K562 (cell line): ENCODE measurements at regions not wholly inside any gene's neighbourhood (a gene's known extent, or its start where the extent isn't known, plus 50 kb on each side); places are given as distances from the start of the nearest gene placed in this dataset.

Experiments used
- ATAC-seq: fragments of 200-7000 bp; cut with Tn5 transposase; 3 replicates; pipeline ENCODE4 v1.9.1; 2020; ENCODE audit warnings: moderate library complexity
- BruUV-seq: library from RNA; stranded (reverse); fragments of 400-500 nt; replicated peaks from 2 replicates; lab custom pipeline; 2021; lab: Mats Ljungman, UMichigan
- CTCF ChIA-PET: fragments of 300-600 bp; formaldehyde crosslinking; extraction: SDS; loops from one replicate; lab custom pipeline; 2021; ENCODE audit warnings: low intra/inter-chr PET ratio; lab: Yijun Ruan, JAX
- POLR2A ChIA-PET: fragments of 300-600, 350-650 bp; sonication (Branson Sonifier 250); formaldehyde crosslinking; extraction: SDS; loops from one replicate; lab custom pipeline; 2021; ENCODE audit warnings: antibody characterized with exemption, inconsistent platforms; lab: Yijun Ruan, JAX
- DNase-seq, 4 experiments: peaks; one replicate each; pipeline versions ENCODE4 v3.0.0 to v3.0.0-alpha.2; 2011 to 2018; ENCODE audit warnings: low spot score in 3 of 4, mixed read lengths in 3 of 4; ENCODE audit errors: extremely low read depth in 1 of 4
- FAIRE-seq: peaks from 2 replicates; lab custom pipeline; 2011; peaks lifted over from hg19 to GRCh38; lab: Jason Lieb, UNC
- H2AFZ ChIP-seq: 2 replicates; pipeline ENCODE4 v1.6.0; 2011; ENCODE audit warnings: low read depth, low read length, control low read depth, inconsistent platforms
- H3K27ac ChIP-seq: fragments of 200-600 bp; 3 replicates; pipeline ENCODE4 v1.8.0; 2011; ENCODE audit warnings: low read depth, mild to moderate bottlenecking, control low read depth, inconsistent platforms, low read length, moderate library complexity, mixed read lengths; ENCODE audit errors: extremely low read depth
- H3K27me3 ChIP-seq, 2 experiments: fragments of 300-600 bp in 1 of 2; 2 replicates in 1 of 2; 3 replicates in 1 of 2; pipeline versions ENCODE4 v1.6.0 to v1.8.0; 2011; ENCODE audit warnings: inconsistent platforms in 2 of 2, low read length in 2 of 2, mild to moderate bottlenecking in 1 of 2, mixed read lengths in 1 of 2, moderate library complexity in 1 of 2; ENCODE audit not compliant: control insufficient read depth in 2 of 2, insufficient read depth in 2 of 2
- H3K36me3 ChIP-seq: fragments of 300-600 bp; 3 replicates; pipeline ENCODE4 v1.8.0; 2011; ENCODE audit warnings: mild to moderate bottlenecking, low read length, inconsistent platforms; ENCODE audit not compliant: control insufficient read depth, insufficient read depth
- H3K4me1 ChIP-seq, 2 experiments: fragments of 200-600 bp in 1 of 2; replicated peaks in 1 of 2; 2 replicates in 1 of 2; 3 replicates in 1 of 2; pipeline versions ENCODE4 v1.5.1 to v1.8.0; 2011; ENCODE audit warnings: inconsistent platforms in 2 of 2, low read length in 2 of 2, mild to moderate bottlenecking in 1 of 2, mixed read lengths in 1 of 2, moderate library complexity in 1 of 2; ENCODE audit not compliant: control insufficient read depth in 2 of 2, insufficient read depth in 2 of 2
- H3K4me2 ChIP-seq: 2 replicates; pipeline ENCODE4 v1.6.1; 2011; ENCODE audit warnings: low read length, control low read depth, inconsistent platforms, mixed read lengths; ENCODE audit not compliant: insufficient read depth
- H3K4me3 ChIP-seq: fragments of 200-600 bp; sonication (generic), shearing (Covaris generic); 2 replicates; pipeline ENCODE4 v1.5.1; 2016; ENCODE audit warnings: control low read depth, inconsistent platforms
- H3K79me2 ChIP-seq: fragments of 200-600 bp; 3 replicates; pipeline ENCODE4 v1.8.0; 2011; ENCODE audit warnings: low read length, inconsistent platforms; ENCODE audit not compliant: control insufficient read depth, insufficient read depth
- H3K9ac ChIP-seq, 2 experiments: 2 replicates each; pipeline versions ENCODE4 v1.6.0 to v1.6.1; 2011; ENCODE audit warnings: low read depth in 2 of 2, low read length in 2 of 2, control low read depth in 1 of 2, inconsistent platforms in 1 of 2, mild to moderate bottlenecking in 1 of 2, mixed read lengths in 1 of 2; ENCODE audit not compliant: insufficient read depth in 1 of 2
- H3K9me1 ChIP-seq: one replicate; pipeline ENCODE4 v1.6.0; 2011; ENCODE audit warnings: inconsistent platforms, mild to moderate bottlenecking, low read length, moderate library complexity; ENCODE audit not compliant: control insufficient read depth, insufficient read depth
- H3K9me3 ChIP-seq: replicated peaks from 2 replicates; pipeline ENCODE4 v1.5.1; 2011; ENCODE audit warnings: low read depth, low read length, inconsistent platforms; ENCODE audit not compliant: control insufficient read depth, insufficient read depth
- H4K20me1 ChIP-seq: replicated peaks from 2 replicates; pipeline ENCODE4 v1.6.1; 2011; ENCODE audit warnings: low read length, inconsistent platforms, mixed read lengths; ENCODE audit not compliant: control insufficient read depth, insufficient read depth
- BCOR ChIP-seq: fragments of 450-650 bp; IDR thresholded peaks from 2 replicates; pipeline ENCODE4 v1.6.1; 2016
- CBFB ChIP-seq: sonication (generic); formaldehyde crosslinking; IDR thresholded peaks from 2 replicates; pipeline ENCODE4 v1.4.0; 2020; ENCODE audit warnings: mild to moderate bottlenecking, missing genetic modification reagents
- CEBPB ChIP-seq: fragments of 450-650 bp; IDR thresholded peaks from 2 replicates; pipeline ENCODE4 v1.6.1; 2016; ENCODE audit warnings: missing genetic modification characterization, missing compliant biosample characterization
- HBP1 ChIP-seq: fragments of 450-650 bp; formaldehyde crosslinking; IDR thresholded peaks from 2 replicates; pipeline ENCODE4 v1.4.0; 2022; ENCODE audit warnings: missing genetic modification characterization
- KLF10 ChIP-seq: fragments of 250-450 bp; sonication (Bioruptor Pico); IDR thresholded peaks from 2 replicates; pipeline ENCODE4 v1.6.1; 2021; ENCODE audit warnings: matching md5 sums
- MLLT1 ChIP-seq, 2 experiments: fragments of 450-650 bp; IDR thresholded peaks; 2 replicates each; pipeline ENCODE4 v1.6.1; 2016
- NFE2L1 ChIP-seq: fragments of 450-650 bp; IDR thresholded peaks from 2 replicates; pipeline ENCODE4 v1.6.1; 2016; ENCODE audit warnings: missing genetic modification characterization, low read depth, mild to moderate bottlenecking, missing compliant biosample characterization, moderate library complexity, borderline replicate concordance
- POLR2G ChIP-seq: fragments of 200-400 bp; formaldehyde crosslinking; IDR thresholded peaks from 2 replicates; pipeline ENCODE4 v1.6.1; 2017; ENCODE audit warnings: low read depth, mild to moderate bottlenecking, antibody characterized with exemption, low read length, moderate library complexity
- POU5F1 ChIP-seq: fragments of 150-350 bp; IDR thresholded peaks from 2 replicates; pipeline ENCODE4 v1.6.1; 2014; ENCODE audit warnings: borderline replicate concordance, low read length, low read depth, mild to moderate bottlenecking; ENCODE audit not compliant: partially characterized antibody
- SMARCC2 ChIP-seq: fragments of 450-650 bp; IDR thresholded peaks from 2 replicates; pipeline ENCODE4 v1.6.1; 2017; ENCODE audit warnings: antibody characterized with exemption, moderate library complexity, mild to moderate bottlenecking, low read depth
- SOX6 ChIP-seq: fragments of 450-650 bp; IDR thresholded peaks from 2 replicates; pipeline ENCODE4 v1.6.1; 2014; ENCODE audit warnings: mild to moderate bottlenecking
- TAF7 ChIP-seq: fragments of 450-650 bp; IDR thresholded peaks from 2 replicates; pipeline ENCODE4 v1.6.1; 2016; ENCODE audit warnings: missing genetic modification characterization, missing compliant biosample characterization
- TSC22D4 ChIP-seq: fragments of 450-650 bp; IDR thresholded peaks from 2 replicates; pipeline ENCODE4 v1.6.1; 2016; ENCODE audit warnings: missing genetic modification characterization, missing biosample characterization, control low read depth
- WHSC1 ChIP-seq: IDR thresholded peaks from one replicate; pipeline ENCODE4 v1.6.1; 2012; ENCODE audit warnings: low read length, control low read depth, inconsistent platforms
- ZBTB1 ChIP-seq: sonication (generic); formaldehyde crosslinking; IDR thresholded peaks from 2 replicates; pipeline ENCODE4 v1.8.1; 2023; ENCODE audit warnings: missing genetic modification reagents, low read depth, mild to moderate bottlenecking, borderline replicate concordance
- ZC3H11A ChIP-seq: IDR thresholded peaks from 2 replicates; pipeline ENCODE4 v1.6.1; 2012; ENCODE audit warnings: low read depth, low read length, improper control_type of control experiment
- ZNF518B ChIP-seq: fragments of 250-450 bp; sonication (Bioruptor Pico); IDR thresholded peaks from 2 replicates; pipeline ENCODE4 v1.5.0; 2021; ENCODE audit warnings: mild to moderate bottlenecking, moderate library complexity
- ZNF57 ChIP-seq: fragments of 450-650 bp; formaldehyde crosslinking; IDR thresholded peaks from 2 replicates; pipeline ENCODE4 v1.4.0; 2020; ENCODE audit warnings: mild to moderate bottlenecking, moderate library complexity
- WGBS: fragments of 100-300 bp; shearing (Covaris generic); methylation state at CpG from one replicate; pipeline ENCODE4 v1.1.6; 2016; ENCODE audit warnings: low coverage, mixed read lengths; ENCODE audit not compliant: insufficient coverage; ENCODE audit errors: missing lambda C conversion rate; 5-methylcytosine and 5-hydroxymethylcytosine counted together
- in situ Hi-C: fragments of 300-500 bp; cut with MboI; formaldehyde crosslinking; loops from 4 replicates; pipeline ENCODE4 v1.15.0; 2018; ENCODE audit warnings: inconsistent platforms, mixed read lengths
- intact Hi-C: fragments of 100-400 bp; cut with micrococcal nuclease; formaldehyde crosslinking; loops from 2 replicates; pipeline ENCODE4 v1.14.2; 2022

- intact Hi-C loops: no loop called here
- in situ Hi-C loops: no loop called here
- 6% methylated on average over 2 of the region's 2 CpGs for WGBS
- ChIA-PET POLR2A (no interaction called here), CTCF (no interaction called here)
- Histone ChIP-seq H3K27ac (no peak overlapping the region), H3K4me3 (no peak overlapping the region), H4K20me1 (no peaks in the 10 kb centered on the region), H3K79me2 (no peaks in the 10 kb centered on the region), H3K9me1 (no peaks in the 10 kb centered on the region), H3K9ac (no peak overlapping the region), H2AFZ (no peak overlapping the region), H3K4me2 (no peak overlapping the region), H3K4me1 (no peaks in the 10 kb centered on the region), H3K36me3 (no peaks in the 10 kb centered on the region), H3K27me3 (no peaks in the 10 kb centered on the region), H3K9me3 (no peaks in the 10 kb centered on the region)
- no TSS peak for BruUV-seq
- ATAC-seq: no peak
- no peak for FAIRE-seq
- no peak for TF ChIP-seq POLR2G
- TF ChIP-seq TAF7 (tag): no peak
- no peak for TF ChIP-seq SOX6
- no peak for TF ChIP-seq POU5F1
- TF ChIP-seq ZNF518B (CRISPR knock-in tag): no peak
- no peak for TF ChIP-seq SMARCC2
- TF ChIP-seq CEBPB: no peak
- TF ChIP-seq ZNF57 (CRISPR knock-in tag): no peak
- TF ChIP-seq CBFB (CRISPR knock-in tag): no peak
- TF ChIP-seq ZC3H11A: no peak
- no peak for TF ChIP-seq TSC22D4
- no peak for TF ChIP-seq HBP1 (CRISPR knock-in tag)
- TF ChIP-seq WHSC1: no peak
- no peak for TF ChIP-seq KLF10 (CRISPR knock-in tag)
- TF ChIP-seq BCOR: no peak
- no peak for TF ChIP-seq ZBTB1 (CRISPR knock-in tag)
- no peak for TF ChIP-seq MLLT1 (IDR thresholded peaks at IDR 0.05)
- no peak for TF ChIP-seq NFE2L1 (tag)
- no peak for DNase-seq
Measured at GRCh38 chr12:86565038-86565437, 308.8 kb upstream of the MGAT4C start.
